Tibial artery (tissue), 4 donors: ENCODE measurements at regions not wholly inside any gene's neighbourhood (a gene's known extent, or its start where the extent isn't known, plus 50 kb on each side); places are given as distances from the start of the nearest gene placed in this dataset.

ENCODE experiments used
- DNase-seq, 2 donors: peaks; one replicate each; pipeline ENCODE4 v3.0.0-alpha.2; 2019
- H3K27ac ChIP-seq, 2 donors: fragments of 200-600 bp; sonication (generic) in 1 of 2; 1 replicate in 1 of 2; 2 replicates in 1 of 2; pipeline ENCODE4 v1.5.1; 2018 to 2019; ENCODE audit warnings: mild to moderate bottlenecking in 1 of 2
- H3K27me3 ChIP-seq, 2 donors: fragments of 200-600 bp; sonication (generic) in 1 of 2; one replicate each; pipeline versions ENCODE4 v1.5.1 to v1.6.0; 2016 to 2019
- H3K36me3 ChIP-seq, 3 donors: fragments of 200-600 bp; sonication (generic) in 2 of 3; one replicate each; pipeline ENCODE4 v1.5.1; 2016 to 2019; ENCODE audit warnings: mild to moderate bottlenecking in 2 of 3
- H3K4me1 ChIP-seq, 4 donors: fragments of 200-600 bp; sonication (generic) in 2 of 4; 1 replicate in 3 of 4; 2 replicates in 1 of 4; pipeline ENCODE4 v1.5.1; 2016 to 2019
- H3K4me3 ChIP-seq, 2 donors: fragments of 200-600 bp; sonication (generic) in 1 of 2; 1 replicate in 1 of 2; 2 replicates in 1 of 2; pipeline ENCODE4 v1.5.1; 2018 to 2019; ENCODE audit warnings: mild to moderate bottlenecking in 2 of 2
- H3K9me3 ChIP-seq, 3 donors: fragments of 200-600 bp; sonication (generic) in 1 of 3; one replicate each; pipeline ENCODE4 v1.5.1; 2016 to 2019
- intact Hi-C: fragments of 100-400 bp; cut with DNase I; formaldehyde crosslinking; loops from one replicate; pipeline ENCODE4 v1.15.0; 2023; ENCODE audit warnings: low total_unique reads
- TF ChIP-seq, protein P1 (sequence below), 2 experiments: fragments of 200-600 bp in 1 of 2; fragments of 450-650 bp in 1 of 2; IDR thresholded peaks; one replicate each; pipeline ENCODE4 v1.5.1; 2017 to 2019; ENCODE audit warnings: antibody characterized with exemption in 2 of 2, mild to moderate bottlenecking in 1 of 2, moderate library complexity in 1 of 2

DNA sequence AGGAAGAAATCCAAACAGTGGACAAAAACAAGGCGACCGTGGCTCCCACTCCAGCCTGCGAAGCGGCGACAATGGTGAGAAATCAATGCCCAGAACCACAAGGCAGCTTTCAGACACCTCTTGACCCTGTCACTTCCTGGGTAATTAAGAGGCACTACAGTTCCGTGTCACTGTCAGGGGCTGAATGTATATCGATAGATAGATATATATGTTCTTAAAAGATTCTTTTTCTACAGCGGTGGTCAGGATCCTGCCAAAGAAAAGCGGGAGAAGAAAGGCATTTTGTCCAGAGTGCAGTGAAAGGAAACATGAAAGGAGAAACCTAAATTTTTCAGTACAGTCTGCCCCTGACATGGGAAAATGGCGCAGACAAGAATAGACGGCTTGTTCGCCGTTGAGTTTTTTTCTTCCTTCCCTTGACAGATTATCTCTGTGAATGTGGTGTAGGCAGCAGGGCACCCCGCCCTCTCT, 56.2 kb upstream of the HES1 start:
- intact Hi-C loops = no loop called here
- H3K9me3 ChIP-seq = no peaks in the 10 kb centered on the region
- H3K4me3 ChIP-seq = no peak overlapping the region
- H3K4me1 ChIP-seq = peaks cover 0 to 6% (median 0%) of the 10 kb centered on the region in 4 donors
- TF ChIP-seq, protein P1, sequence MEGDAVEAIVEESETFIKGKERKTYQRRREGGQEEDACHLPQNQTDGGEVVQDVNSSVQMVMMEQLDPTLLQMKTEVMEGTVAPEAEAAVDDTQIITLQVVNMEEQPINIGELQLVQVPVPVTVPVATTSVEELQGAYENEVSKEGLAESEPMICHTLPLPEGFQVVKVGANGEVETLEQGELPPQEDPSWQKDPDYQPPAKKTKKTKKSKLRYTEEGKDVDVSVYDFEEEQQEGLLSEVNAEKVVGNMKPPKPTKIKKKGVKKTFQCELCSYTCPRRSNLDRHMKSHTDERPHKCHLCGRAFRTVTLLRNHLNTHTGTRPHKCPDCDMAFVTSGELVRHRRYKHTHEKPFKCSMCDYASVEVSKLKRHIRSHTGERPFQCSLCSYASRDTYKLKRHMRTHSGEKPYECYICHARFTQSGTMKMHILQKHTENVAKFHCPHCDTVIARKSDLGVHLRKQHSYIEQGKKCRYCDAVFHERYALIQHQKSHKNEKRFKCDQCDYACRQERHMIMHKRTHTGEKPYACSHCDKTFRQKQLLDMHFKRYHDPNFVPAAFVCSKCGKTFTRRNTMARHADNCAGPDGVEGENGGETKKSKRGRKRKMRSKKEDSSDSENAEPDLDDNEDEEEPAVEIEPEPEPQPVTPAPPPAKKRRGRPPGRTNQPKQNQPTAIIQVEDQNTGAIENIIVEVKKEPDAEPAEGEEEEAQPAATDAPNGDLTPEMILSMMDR (IDR thresholded peaks at IDR 0.05) = no peak
- H3K36me3 ChIP-seq = no peaks in the 10 kb centered on the region
- no peak for DNase-seq
- no peak overlapping the region for H3K27ac ChIP-seq
- peaks cover 0 to 6% of the 10 kb centered on the region in 2 donors for H3K27me3 ChIP-seq

DNA sequence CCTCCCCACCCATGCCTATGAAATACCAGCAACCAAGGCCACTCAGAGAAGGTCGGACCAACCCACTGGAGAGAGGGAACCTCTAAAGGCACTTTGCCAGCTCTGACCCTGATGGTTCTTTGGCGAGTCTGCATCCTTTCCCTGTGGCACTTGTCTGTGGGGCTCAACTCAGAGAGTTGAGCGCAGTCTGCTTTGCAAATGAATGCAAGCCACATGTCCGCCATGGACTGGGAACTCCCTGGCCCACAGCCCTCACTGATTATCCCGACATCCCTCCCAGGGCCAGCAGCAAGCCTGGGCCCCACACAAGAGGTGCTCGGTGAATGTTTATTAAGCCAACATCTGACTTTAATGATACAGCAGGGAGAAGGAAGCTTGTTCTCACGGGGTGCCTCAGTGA, 55.5 kb upstream of the HES1 start:
- DNase-seq = no peak
- intact Hi-C loops = no loop called here
- H3K27ac ChIP-seq = no peak overlapping the region

DNA sequence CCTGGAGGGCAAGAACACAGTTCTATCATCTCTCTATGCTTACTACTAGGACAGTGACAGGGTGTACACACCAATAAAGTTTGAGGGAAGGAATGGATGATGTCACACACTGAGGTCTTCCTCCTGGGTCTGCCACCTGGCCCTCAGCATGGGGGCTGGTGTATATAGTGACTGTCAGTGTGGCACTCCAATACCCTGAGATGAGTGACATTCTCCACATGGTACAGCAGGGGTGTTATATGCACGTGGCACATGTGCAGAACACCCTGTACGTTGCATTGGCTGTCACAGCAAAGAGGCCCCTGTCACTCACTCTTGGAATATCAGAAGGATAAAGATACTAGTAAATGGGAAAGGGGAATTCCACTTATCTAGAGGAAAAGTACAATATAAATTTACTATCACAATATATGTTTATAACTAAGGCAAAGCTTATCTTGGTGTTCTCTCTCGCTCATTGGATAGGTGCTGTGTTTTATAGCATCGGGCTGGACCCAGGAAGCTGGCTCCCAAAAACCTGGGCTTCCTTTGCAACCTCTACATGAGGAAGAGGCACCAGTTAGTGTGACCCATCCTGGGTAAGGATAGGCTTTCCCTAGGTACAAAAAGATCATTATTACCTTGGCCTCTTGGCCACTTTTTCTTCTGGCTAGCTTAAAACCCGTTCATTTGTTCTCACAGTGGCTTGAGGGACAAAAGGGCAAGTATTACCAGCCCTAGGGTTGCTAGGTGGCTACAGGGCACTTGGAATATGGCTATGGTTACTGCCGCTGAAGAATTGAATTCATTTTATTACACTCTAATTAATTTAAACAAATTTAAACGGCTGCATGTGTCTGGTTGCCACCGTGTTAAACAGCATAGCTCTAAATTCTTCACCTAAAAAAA, 54.8 kb upstream of the HES1 start:
- TF ChIP-seq, protein P1 (IDR thresholded peaks at IDR 0.05) = no peak
- H3K9me3 ChIP-seq = no peaks in the 10 kb centered on the region
- H3K27me3 ChIP-seq = peaks cover 0 to 6% of the 10 kb centered on the region in 2 donors
- DNase-seq = no peak
- no peaks in the 10 kb centered on the region for H3K36me3 ChIP-seq
- H3K4me3 ChIP-seq = no peak overlapping the region
- intact Hi-C loops = no loop called here
- peaks cover 0 to 7% (median 1%) of the 10 kb centered on the region in 4 donors for H3K4me1 ChIP-seq
- no peak overlapping the region for H3K27ac ChIP-seq

More for the DNA sequence above, 55.5 kb upstream of the HES1 start:
- Histone ChIP-seq H3K4me3 (no peak overlapping the region), H3K4me1 (peaks cover 0 to 6% (median 0%) of the 10 kb centered on the region in 4 donors), H3K36me3 (no peaks in the 10 kb centered on the region), H3K27me3 (peaks cover 0 to 6% of the 10 kb centered on the region in 2 donors), H3K9me3 (no peaks in the 10 kb centered on the region)
- TF ChIP-seq, protein P1 (IDR thresholded peaks at IDR 0.05) = no peak

DNA sequence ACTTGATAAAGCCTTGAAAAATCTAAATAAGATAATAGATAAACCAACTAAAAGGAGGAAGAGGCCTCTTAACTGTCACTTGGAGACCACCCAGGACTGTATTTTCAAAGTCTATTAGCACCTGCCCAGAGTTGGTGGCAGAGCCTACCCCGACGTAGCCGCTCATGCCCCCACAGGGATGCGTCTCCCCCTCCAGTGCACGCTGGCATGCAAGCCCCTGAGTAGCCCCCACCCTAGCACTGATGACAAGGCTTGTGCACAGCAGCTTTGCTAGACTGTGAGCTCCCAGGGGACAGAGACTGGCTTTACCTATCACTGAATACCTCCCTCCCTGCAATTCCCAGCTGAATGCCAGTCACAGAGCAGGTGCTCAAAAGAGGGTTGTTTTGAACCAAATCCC, 54.1 kb upstream of the HES1 start:
- intact Hi-C loops = no loop called here
- no peaks in the 10 kb centered on the region for H3K9me3 ChIP-seq
- no peak overlapping the region for H3K4me3 ChIP-seq
- peaks cover 0 to 14% (median 5%) of the 10 kb centered on the region in 4 donors for H3K4me1 ChIP-seq
- no peaks in the 10 kb centered on the region for H3K36me3 ChIP-seq
- H3K27ac ChIP-seq = no peak overlapping the region
- H3K27me3 ChIP-seq = peaks cover 0 to 6% of the 10 kb centered on the region in 2 donors
- no peak for DNase-seq
- TF ChIP-seq, protein P1 (IDR thresholded peaks at IDR 0.05) = no peak

DNA sequence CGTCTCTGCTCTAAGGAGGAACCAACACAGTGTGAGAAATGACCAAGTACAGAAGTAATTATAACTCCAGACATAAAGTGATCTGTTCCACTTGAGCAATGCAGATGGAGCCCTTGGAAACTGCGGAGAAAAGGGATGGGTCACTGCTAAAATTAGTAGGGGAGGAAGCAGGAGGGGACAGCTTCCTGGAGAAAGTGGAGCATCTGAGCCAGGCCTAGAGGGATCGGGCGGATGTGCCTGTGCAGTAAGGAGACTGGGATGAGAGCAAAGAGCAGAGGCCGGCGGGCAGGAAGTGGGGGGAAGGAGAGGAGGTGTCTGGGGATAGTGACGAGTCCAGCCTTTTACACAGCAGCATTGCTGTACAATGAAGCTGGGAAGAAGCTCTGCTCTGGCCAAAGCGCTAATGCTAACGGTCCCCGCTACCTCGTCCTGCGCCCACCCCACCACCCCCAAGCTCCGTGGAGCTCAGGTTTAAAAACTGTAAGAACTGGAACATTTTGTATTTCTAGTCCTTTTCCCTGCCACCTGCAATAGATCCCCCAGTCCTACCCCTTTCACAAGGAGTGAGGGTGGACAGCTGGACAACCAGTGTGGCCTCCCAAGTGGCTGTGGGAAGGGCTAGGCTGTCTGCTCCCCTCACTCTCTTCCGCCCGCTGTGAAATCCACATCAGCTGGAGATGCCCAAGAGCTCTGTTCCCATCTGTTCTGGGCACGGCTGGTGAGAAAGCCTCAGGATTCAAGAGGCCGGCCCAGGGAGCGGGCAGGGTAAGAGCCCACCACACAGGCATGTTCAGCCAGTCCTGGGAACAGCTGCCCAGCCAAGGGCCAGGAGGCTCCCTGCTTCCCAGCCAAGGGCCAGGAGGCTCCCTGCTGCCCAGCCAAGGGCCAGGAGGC, 53.0 kb upstream of the HES1 start:
- Histone ChIP-seq H3K36me3 (no peaks in the 10 kb centered on the region), H3K27me3 (peaks cover 0 to 6% of the 10 kb centered on the region in 2 donors), H3K27ac (no peak overlapping the region), H3K4me3 (no peak overlapping the region), H3K4me1 (peaks cover 0 to 24% (median 13%) of the 10 kb centered on the region in 4 donors), H3K9me3 (no peaks in the 10 kb centered on the region)
- TF ChIP-seq, protein P1 (IDR thresholded peaks at IDR 0.05) = no peak
- peak in 1 of 2 donors; percentile 54 for DNase-seq
- intact Hi-C loops = loop anchor here (1.0 kb wide), 1 partner anchor 49 kb away; no protein-coding TSS in a partner anchor
